CD14-positive monocyte (primary cell): ENCODE measurements at regions not wholly inside any gene's neighbourhood (a gene's known extent, or its start where the extent isn't known, plus 50 kb on each side); places are given as distances from the start of the nearest gene placed in this dataset.
A peak's percentile ranks its signal among the peaks of the same experiment; 100 is the strongest.

Source experiments
- DNase-seq, 3 donors: peaks; one replicate each; pipeline ENCODE4 v3.0.0-alpha.2; 2011 to 2022
- H2AFZ ChIP-seq: 2 replicates; pipeline ENCODE4 v1.6.0; 2012; ENCODE audit warnings: mild to moderate bottlenecking, low read depth, low read length, inconsistent platforms; ENCODE audit not compliant: insufficient read depth, poor library complexity, severe bottlenecking
- H3K27ac ChIP-seq, 2 donors: 1 replicate in 1 of 2; 2 replicates in 1 of 2; pipeline ENCODE4 v1.5.1; 2012 to 2013; ENCODE audit warnings: low read length in 2 of 2, control low read depth in 1 of 2, inconsistent platforms in 1 of 2, low read depth in 1 of 2, mild to moderate bottlenecking in 1 of 2
- H3K27me3 ChIP-seq, 2 donors: one replicate each; pipeline versions ENCODE4 v1.6.0 to v1.6.1; 2011 to 2013; ENCODE audit warnings: low read length in 2 of 2; ENCODE audit not compliant: control insufficient read depth in 2 of 2, insufficient read depth in 2 of 2
- H3K36me3 ChIP-seq, 2 donors: replicated peaks in 1 of 2; 1 replicate in 1 of 2; 2 replicates in 1 of 2; pipeline versions ENCODE4 v1.5.1 to v1.6.1; 2012 to 2013; ENCODE audit warnings: low read length in 2 of 2, control low read depth in 1 of 2, inconsistent platforms in 1 of 2, mild to moderate bottlenecking in 1 of 2; ENCODE audit not compliant: insufficient read depth in 2 of 2, control insufficient read depth in 1 of 2
- H3K4me1 ChIP-seq, 2 donors: 1 replicate in 1 of 2; 2 replicates in 1 of 2; pipeline versions ENCODE4 v1.5.1 to v1.6.1; 2012 to 2013; ENCODE audit warnings: low read length in 2 of 2, control low read depth in 1 of 2, inconsistent platforms in 1 of 2, mild to moderate bottlenecking in 1 of 2, moderate library complexity in 1 of 2; ENCODE audit not compliant: insufficient read depth in 2 of 2, control insufficient read depth in 1 of 2
- H3K4me2 ChIP-seq: replicated peaks from 2 replicates; pipeline ENCODE3; 2012; ENCODE audit warnings: low read length, moderate library complexity, mild to moderate bottlenecking; ENCODE audit not compliant: poor library complexity, severe bottlenecking; ENCODE audit errors: extremely low read depth
- H3K4me3 ChIP-seq, 3 experiments: fragments of 200-600 bp in 1 of 3; sonication (generic) in 1 of 3; replicated peaks in 1 of 3; 1 replicate in 2 of 3; 2 replicates in 1 of 3; pipeline ENCODE4 v1.5.1; 2011 to 2013; ENCODE audit warnings: low read length in 3 of 3, mild to moderate bottlenecking in 3 of 3, control low read depth in 2 of 3, low read depth in 2 of 3, inconsistent platforms in 1 of 3, moderate library complexity in 1 of 3
- H3K79me2 ChIP-seq: 2 replicates; pipeline ENCODE4 v1.6.0; 2012; ENCODE audit warnings: mild to moderate bottlenecking, control low read depth, inconsistent platforms, low read length, moderate library complexity; ENCODE audit not compliant: insufficient read depth
- H3K9ac ChIP-seq: 2 replicates; pipeline ENCODE4 v1.6.0; 2017; ENCODE audit warnings: low read length, mild to moderate bottlenecking; ENCODE audit not compliant: insufficient read depth, poor library complexity, severe bottlenecking
- H3K9me3 ChIP-seq, 2 donors: replicated peaks in 1 of 2; 1 replicate in 1 of 2; 2 replicates in 1 of 2; pipeline versions ENCODE4 v1.5.1 to v1.6.1; 2012 to 2013; ENCODE audit warnings: low read length in 2 of 2, control low read depth in 1 of 2; ENCODE audit not compliant: control insufficient read depth in 1 of 2, insufficient read depth in 1 of 2
- H4K20me1 ChIP-seq: 2 replicates; pipeline ENCODE4 v1.6.0; 2012; ENCODE audit warnings: mild to moderate bottlenecking, low read length, control low read depth, moderate library complexity; ENCODE audit not compliant: insufficient read depth
- H3K27ac Mint-ChIP-seq, 7 donors: one replicate each; pipeline ENCODE4 v1.8.0; 2020; ENCODE audit warnings: mild to moderate bottlenecking in 7 of 7, mixed read lengths in 7 of 7, moderate library complexity in 6 of 7, inconsistent platforms in 2 of 7
- H3K27me3 Mint-ChIP-seq, 3 donors: one replicate each; pipeline ENCODE4 v1.8.0; 2021 to 2022; ENCODE audit warnings: low read depth in 3 of 3, mild to moderate bottlenecking in 3 of 3, mixed read lengths in 3 of 3, moderate library complexity in 3 of 3, inconsistent platforms in 1 of 3
- H3K36me3 Mint-ChIP-seq, 2 donors: one replicate each; pipeline ENCODE4 v1.8.0; 2020; ENCODE audit warnings: mixed read lengths in 2 of 2, inconsistent platforms in 1 of 2, mild to moderate bottlenecking in 1 of 2
- H3K4me1 Mint-ChIP-seq: one replicate; pipeline ENCODE4 v1.8.0; 2020; ENCODE audit warnings: mild to moderate bottlenecking, mixed read lengths
- H3K4me3 Mint-ChIP-seq, 2 donors: one replicate each; pipeline ENCODE4 v1.8.0; 2020; ENCODE audit warnings: mild to moderate bottlenecking in 2 of 2, mixed read lengths in 2 of 2, moderate library complexity in 1 of 2
- H3K9me3 Mint-ChIP-seq, 7 donors: one replicate each; pipeline ENCODE4 v1.8.0; 2020 to 2022; ENCODE audit warnings: mixed read lengths in 7 of 7, mild to moderate bottlenecking in 6 of 7, moderate library complexity in 6 of 7, inconsistent platforms in 2 of 7
- CTCF ChIP-seq: fragments of 200-600 bp; IDR thresholded peaks from one replicate; pipeline ENCODE4 v1.8.0; 2022; ENCODE audit warnings: antibody characterized with exemption, mild to moderate bottlenecking
- WGBS: methylation state at CpG from one replicate; pipeline ENCODE4 v1.1.5; 2013; ENCODE audit warnings: missing lambda C conversion rate; ENCODE audit not compliant: insufficient coverage; 5-methylcytosine and 5-hydroxymethylcytosine counted together
- intact Hi-C, 2 donors: fragments of 100-400 bp; cut with micrococcal nuclease; formaldehyde crosslinking; loops; one replicate each; pipeline versions ENCODE4 v1.15.0 to v1.15.1; 2023

DNA sequence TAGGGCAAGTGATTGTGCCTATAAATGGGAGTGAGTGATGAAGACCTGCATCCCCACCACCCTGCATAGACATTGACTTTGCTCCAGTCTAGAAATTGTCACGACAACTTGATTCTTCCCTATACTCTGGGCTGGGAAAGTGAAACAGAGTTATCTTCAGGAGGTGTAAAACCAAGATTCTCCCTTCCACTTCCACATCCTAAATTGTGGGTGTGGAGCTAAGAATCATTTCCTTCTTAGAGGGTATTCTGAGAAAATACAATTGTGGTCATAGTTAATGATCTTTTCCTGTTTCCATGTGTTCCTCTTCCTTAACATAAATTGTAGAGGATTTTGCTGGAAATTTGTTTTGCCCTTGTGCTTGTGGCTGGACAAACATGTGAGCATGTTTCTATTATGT, 96.8 kb upstream of the PJA2 start:
- Mint-ChIP-seq H3K4me3 (peak overlapping the region in 1 of 2 donors; percentile 68), H3K9me3 (peaks cover 0 to 1% (median 0%) of the 10 kb centered on the region in 7 donors), H3K27ac (peak overlapping the region in 6 of 7 donors; percentile 3 to 60 (median 46)), H3K27me3 (peaks cover 0 to 3% (median 1%) of the 10 kb centered on the region in 3 donors), H3K36me3 (no peaks in the 10 kb centered on the region), H3K4me1 (peaks cover 20% of the 10 kb centered on the region)
- no peak overlapping the region for H2AFZ ChIP-seq
- WGBS = no CpG with 5 or more reads among the region's 1 CpG
- peak overlapping the region in 1 of 3 experiments; percentile 30 for H3K4me3 ChIP-seq
- peak overlapping the region in 1 of 2 donors; percentile 57 for H3K27ac ChIP-seq
- no peaks in the 10 kb centered on the region for H3K79me2 ChIP-seq
- H3K4me2 ChIP-seq = peak overlapping the region; percentile 52
- no peak overlapping the region for H3K9ac ChIP-seq
- intact Hi-C loops = no loop called here
- no peak for TF ChIP-seq CTCF
- H3K9me3 ChIP-seq = no peaks in the 10 kb centered on the region
- no peaks in the 10 kb centered on the region for H3K27me3 ChIP-seq
- H4K20me1 ChIP-seq = no peaks in the 10 kb centered on the region
- no peaks in the 10 kb centered on the region for H3K36me3 ChIP-seq
- H3K4me1 ChIP-seq = peaks cover 20 to 23% of the 10 kb centered on the region in 2 donors
- peak in 2 of 3 donors; percentile 4 to 14 for DNase-seq

DNA sequence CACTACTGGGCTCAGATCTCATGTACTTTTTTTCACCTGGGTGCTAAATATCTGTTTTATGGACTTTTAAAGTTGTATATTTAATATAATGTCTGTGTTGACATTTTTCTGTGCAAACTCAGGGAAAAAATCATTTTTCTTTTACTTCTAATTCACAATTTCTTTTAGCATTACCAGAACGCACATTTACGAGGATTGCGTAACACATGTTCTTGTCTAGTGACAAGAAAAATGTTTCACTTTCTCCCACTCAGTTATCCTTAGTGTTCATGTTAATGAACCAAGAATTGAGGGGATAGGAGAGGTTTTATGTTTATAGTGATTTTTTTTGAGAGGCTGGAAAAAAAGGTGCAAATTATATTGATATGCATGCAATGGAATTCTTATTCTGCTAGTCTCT, 86.3 kb upstream of the PJA2 start:
- H3K27me3 ChIP-seq = no peaks in the 10 kb centered on the region
- no peak overlapping the region for H3K9ac ChIP-seq
- no peaks in the 10 kb centered on the region for H3K9me3 Mint-ChIP-seq
- no peaks in the 10 kb centered on the region for H3K4me1 ChIP-seq
- H3K4me3 ChIP-seq = no peak overlapping the region
- peaks cover 2% of the 10 kb centered on the region for H3K4me1 Mint-ChIP-seq
- WGBS = no CpG with 5 or more reads among the region's 3 CpGs
- no peak overlapping the region for H3K27ac ChIP-seq
- peak in 1 of 3 donors; percentile 8 for DNase-seq
- H3K36me3 Mint-ChIP-seq = no peaks in the 10 kb centered on the region
- no peak overlapping the region for H3K4me2 ChIP-seq
- no peak for TF ChIP-seq CTCF
- peaks cover 0 to 5% (median 0%) of the 10 kb centered on the region in 3 donors for H3K27me3 Mint-ChIP-seq
- H3K27ac Mint-ChIP-seq = no peak overlapping the region
- intact Hi-C loops = no loop called here
- no peaks in the 10 kb centered on the region for H3K9me3 ChIP-seq
- no peaks in the 10 kb centered on the region for H3K79me2 ChIP-seq
- no peaks in the 10 kb centered on the region for H4K20me1 ChIP-seq
- H3K36me3 ChIP-seq = no peaks in the 10 kb centered on the region
- no peak overlapping the region for H2AFZ ChIP-seq
- H3K4me3 Mint-ChIP-seq = no peak overlapping the region
